ENCODE measurements at regions not wholly inside any gene's neighbourhood (a gene's known extent, or its start where the extent isn't known, plus 50 kb on each side); places are given as distances from the start of the nearest gene placed in this dataset.
"Not testable (repeated sequence)": the region's sequence is repeated elsewhere in the genome, so short reads cannot be mapped to it uniquely, and the experiment has no call there.

GRCh38 chr11:93032580-93032979 is 63.1 kb downstream of the MTNR1B start:
- ATAC-seq = no peak
- DNase-seq = no peak

GRCh38 chr11:93033093-93033492 is 63.6 kb downstream of the MTNR1B start:
- no peak for ATAC-seq

GRCh38 chr11:93034031-93034722 is 64.7 kb downstream of the MTNR1B start:
- DNase-seq (no peak), ATAC-seq (no peak)

More at GRCh38 chr11:93033093-93033492, 63.6 kb downstream of the MTNR1B start:
- DNase-seq = no peak

GRCh38 chr11:93034723-93035039 is 65.2 kb downstream of the MTNR1B start:
- DNase-seq = no peak
- no peak for ATAC-seq

GRCh38 chr11:93038521-93038920 is 69.1 kb downstream of the MTNR1B start:
- no peak for ATAC-seq

GRCh38 chr11:93039531-93040240 is 70.2 kb downstream of the MTNR1B start:
- DNase-seq = no peak
- no peak for ATAC-seq

More at GRCh38 chr11:93038521-93038920, 69.1 kb downstream of the MTNR1B start:
- DNase-seq = no peak

- no peak for ATAC-seq
- DNase-seq = no peak
Measured at GRCh38 chr11:93041682-93042081, 72.2 kb downstream of the MTNR1B start.

- DNase-seq, ATAC-seq: not testable (repeated sequence)
Measured at GRCh38 chr11:93043186-93043585, 73.7 kb downstream of the MTNR1B start.

GRCh38 chr11:93049740-93050139 is 80.3 kb downstream of the MTNR1B start:
- ATAC-seq (no peak), DNase-seq (no peak)

- DNase-seq (no peak), ATAC-seq (no peak)
Measured at GRCh38 chr11:93051186-93051585, 81.7 kb downstream of the MTNR1B start.

GRCh38 chr11:93053864-93054263 is 84.4 kb downstream of the MTNR1B start:
- DNase-seq (no peak), ATAC-seq (no peak)

- ATAC-seq (no peak), DNase-seq (no peak)
Measured at GRCh38 chr11:93054279-93054678, 84.8 kb downstream of the MTNR1B start.

GRCh38 chr11:93054881-93055280 is 85.4 kb downstream of the MTNR1B start:
- ATAC-seq (peak; percentile 94), DNase-seq (peak; percentile 6)

- no peak for DNase-seq
- no peak for ATAC-seq
Measured at GRCh38 chr11:93059117-93059957, 89.9 kb downstream of the MTNR1B start.

- ATAC-seq (no peak), DNase-seq (no peak)
Measured at GRCh38 chr11:93063086-93063485, 93.6 kb downstream of the MTNR1B start.

GRCh38 chr11:93065074-93065674 is 95.7 kb downstream of the MTNR1B start:
- not testable (repeated sequence) for ATAC-seq, DNase-seq

- DNase-seq = no peak
- no peak for ATAC-seq
Measured at GRCh38 chr11:93067881-93068390, 98.5 kb downstream of the MTNR1B start.

- DNase-seq (no peak), ATAC-seq (no peak)
Measured at GRCh38 chr11:93072229-93072914, 102.9 kb downstream of the MTNR1B start.

- ATAC-seq = no peak
- DNase-seq = no peak
Measured at GRCh38 chr11:93073026-93073425, 103.6 kb downstream of the MTNR1B start.

- no peak for DNase-seq
- no peak for ATAC-seq
Measured at GRCh38 chr11:93073508-93074280, 104.2 kb downstream of the MTNR1B start.

GRCh38 chr11:93074352-93074751 is 104.9 kb downstream of the MTNR1B start:
- ATAC-seq = no peak
- DNase-seq = no peak
